OCI-LY3 (cell line): ENCODE measurements at regions not wholly inside any gene's neighbourhood (a gene's known extent, or its start where the extent isn't known, plus 50 kb on each side); places are given as distances from the start of the nearest gene placed in this dataset.
"Not testable (repeated sequence)": the region's sequence is repeated elsewhere in the genome, so short reads cannot be mapped to it uniquely, and the experiment has no call there.

ENCODE experiments used
- EZH2phosphoT487 ChIP-seq: fragments of 200-600 bp; shearing (Covaris generic); IDR thresholded peaks from 2 replicates; pipeline ENCODE4 v1.6.1; 2018; ENCODE audit warnings: antibody characterized with exemption, mixed run types, low read depth
- TF ChIP-seq, protein P1 (sequence below): fragments of 200-600, 300-600 bp; sonication (generic); IDR thresholded peaks from 2 replicates; pipeline ENCODE4 v1.5.1; 2014; ENCODE audit warnings: antibody characterized with exemption, low read length, low read depth

DNA sequence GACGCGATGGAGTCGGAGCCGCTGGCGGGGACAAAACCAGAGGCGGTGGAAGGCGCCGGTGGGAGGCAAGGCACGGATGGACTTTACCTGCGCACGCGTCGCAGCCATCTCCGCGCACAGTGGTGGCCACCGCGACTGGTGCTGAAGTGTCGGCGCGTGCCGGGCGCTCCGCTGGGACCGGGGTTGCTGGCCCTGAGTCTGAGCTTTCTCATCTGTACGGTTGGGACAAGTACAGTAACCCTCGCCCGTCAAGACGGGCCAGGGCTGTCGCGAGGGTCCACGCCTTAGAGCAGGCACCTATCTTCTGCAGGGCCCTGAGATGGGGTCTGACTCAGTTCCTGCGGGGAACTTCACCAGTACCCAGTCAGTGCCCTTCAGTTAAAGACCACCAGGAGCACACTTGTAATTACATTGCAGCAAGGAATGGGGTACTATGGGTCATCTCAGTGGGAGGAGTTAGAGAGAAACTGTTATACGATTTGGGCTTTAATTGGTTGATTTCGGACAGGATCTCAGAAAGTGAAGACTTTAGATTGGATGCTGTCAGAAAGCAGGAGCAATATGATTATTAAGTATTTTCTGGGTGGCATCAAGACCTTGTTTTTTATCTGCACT is 385.6 kb downstream of the SPATA31A6 start:
- TF ChIP-seq, protein P1, sequence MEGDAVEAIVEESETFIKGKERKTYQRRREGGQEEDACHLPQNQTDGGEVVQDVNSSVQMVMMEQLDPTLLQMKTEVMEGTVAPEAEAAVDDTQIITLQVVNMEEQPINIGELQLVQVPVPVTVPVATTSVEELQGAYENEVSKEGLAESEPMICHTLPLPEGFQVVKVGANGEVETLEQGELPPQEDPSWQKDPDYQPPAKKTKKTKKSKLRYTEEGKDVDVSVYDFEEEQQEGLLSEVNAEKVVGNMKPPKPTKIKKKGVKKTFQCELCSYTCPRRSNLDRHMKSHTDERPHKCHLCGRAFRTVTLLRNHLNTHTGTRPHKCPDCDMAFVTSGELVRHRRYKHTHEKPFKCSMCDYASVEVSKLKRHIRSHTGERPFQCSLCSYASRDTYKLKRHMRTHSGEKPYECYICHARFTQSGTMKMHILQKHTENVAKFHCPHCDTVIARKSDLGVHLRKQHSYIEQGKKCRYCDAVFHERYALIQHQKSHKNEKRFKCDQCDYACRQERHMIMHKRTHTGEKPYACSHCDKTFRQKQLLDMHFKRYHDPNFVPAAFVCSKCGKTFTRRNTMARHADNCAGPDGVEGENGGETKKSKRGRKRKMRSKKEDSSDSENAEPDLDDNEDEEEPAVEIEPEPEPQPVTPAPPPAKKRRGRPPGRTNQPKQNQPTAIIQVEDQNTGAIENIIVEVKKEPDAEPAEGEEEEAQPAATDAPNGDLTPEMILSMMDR = not testable (repeated sequence)
- TF ChIP-seq EZH2phosphoT487 = not testable (repeated sequence)
